G401.6 (cell line): ENCODE measurements at regions not wholly inside any gene's neighbourhood (a gene's known extent, or its start where the extent isn't known, plus 50 kb on each side); places are given as distances from the start of the nearest gene placed in this dataset.
A peak's percentile ranks its signal among the peaks of the same experiment; 100 is the strongest.

Source experiments
- FAIRE-seq: peaks from 2 replicates; lab custom pipeline; 2012; peaks lifted over from hg19 to GRCh38; lab: Jason Lieb, UNC

DNA sequence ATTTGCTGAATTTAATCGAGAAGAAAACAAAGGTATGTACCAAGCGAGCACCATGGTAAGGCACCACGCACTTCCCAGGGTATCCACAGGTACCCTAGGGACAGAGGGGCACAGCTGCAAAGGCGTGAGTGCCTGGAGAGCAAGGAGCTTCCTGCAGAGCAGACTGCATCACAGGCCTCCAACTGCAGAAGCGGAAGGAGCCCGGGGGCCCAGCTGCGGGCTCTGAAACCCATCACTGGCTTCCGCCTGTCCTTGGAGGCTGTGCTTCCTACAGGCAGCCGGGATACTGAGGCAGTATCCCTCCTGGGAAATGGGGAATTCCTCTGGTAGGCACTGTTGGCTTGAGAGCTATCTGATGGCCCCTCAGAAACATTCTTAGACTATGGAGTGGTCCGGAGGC, 217.4 kb upstream of the GMDS start:
- FAIRE-seq: no peak

DNA sequence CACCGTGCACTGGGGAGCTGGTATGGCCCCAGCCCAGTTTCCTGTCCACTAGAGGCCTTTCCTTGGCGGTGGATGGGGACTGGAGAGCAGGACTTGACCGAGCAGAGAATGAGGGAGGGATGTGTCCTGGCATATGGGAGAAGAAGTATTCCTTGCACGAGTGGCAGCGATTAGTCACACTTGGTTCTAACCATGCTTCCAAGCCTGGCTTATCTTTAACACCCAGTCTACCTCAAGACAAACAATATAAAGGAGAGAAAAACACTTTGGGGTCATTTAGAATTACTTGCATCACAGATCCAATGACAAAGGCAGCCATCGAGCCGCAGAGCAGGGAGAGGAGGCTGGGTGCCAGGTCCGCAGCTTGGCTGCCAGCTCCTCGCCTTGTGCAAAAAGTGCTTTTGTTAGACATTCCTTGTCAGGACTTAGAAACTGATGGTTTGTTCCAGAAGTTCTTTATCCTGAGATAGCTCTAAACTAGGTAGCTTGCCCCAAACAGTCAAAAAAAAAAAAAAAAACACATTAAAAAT, 214.9 kb upstream of the GMDS start:
- no peak for FAIRE-seq

DNA sequence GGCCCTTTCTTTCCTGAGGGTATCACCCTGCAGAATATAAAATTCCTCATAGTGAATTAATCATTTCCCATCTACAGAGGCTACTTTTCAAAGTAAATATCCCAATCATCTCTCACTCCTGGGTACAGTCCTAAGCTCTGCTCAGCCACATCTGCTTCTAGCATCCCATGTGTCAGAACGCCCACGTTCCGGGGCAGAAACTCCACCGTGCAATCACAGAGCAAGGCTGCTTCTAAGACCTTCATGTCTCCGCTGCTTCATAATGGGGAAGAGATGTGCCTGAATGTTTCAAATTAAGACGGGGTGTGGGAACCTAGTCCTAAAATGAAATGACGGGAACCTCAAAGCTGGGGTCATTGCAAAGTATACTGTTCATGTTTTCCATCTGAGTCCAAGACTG, 208.8 kb upstream of the GMDS start:
- FAIRE-seq: no peak

DNA sequence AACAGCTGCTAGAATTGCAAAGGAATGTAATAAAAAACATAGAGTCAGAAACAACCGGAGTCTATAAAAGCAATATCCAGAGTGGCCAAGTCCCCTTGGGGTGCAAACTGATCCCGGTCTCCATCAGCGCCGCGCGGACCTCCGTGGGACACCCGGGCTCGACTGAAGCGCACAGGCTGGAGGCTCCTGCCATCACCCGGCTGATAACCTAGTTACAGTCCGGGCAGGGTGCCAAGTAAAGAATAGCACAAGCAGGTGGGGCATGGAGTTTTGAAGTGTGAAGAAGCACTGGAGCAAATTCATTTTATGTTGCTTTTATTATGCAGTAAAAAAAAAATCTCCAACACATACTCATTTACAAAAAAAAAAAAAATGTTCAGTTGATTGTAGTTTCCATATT, 205.1 kb upstream of the GMDS start:
- no peak for FAIRE-seq

DNA sequence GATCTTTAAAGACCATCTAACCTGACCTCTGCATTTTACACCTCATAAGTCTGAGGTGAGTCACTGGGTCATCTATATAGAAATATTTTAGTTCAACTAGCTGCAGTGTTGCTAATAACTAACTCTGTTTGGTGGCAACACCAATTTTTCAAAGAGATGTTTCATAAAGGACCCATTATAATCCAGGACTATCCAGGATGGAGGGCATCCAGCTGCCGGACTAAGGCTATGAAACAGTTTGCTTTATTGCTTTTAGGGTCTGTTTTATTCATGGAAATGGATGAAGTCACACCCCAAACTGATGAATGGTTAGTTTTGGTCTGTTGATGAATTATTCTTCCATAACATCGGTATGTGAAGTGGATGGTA, 204.2 kb upstream of the GMDS start:
- FAIRE-seq: no peak

DNA sequence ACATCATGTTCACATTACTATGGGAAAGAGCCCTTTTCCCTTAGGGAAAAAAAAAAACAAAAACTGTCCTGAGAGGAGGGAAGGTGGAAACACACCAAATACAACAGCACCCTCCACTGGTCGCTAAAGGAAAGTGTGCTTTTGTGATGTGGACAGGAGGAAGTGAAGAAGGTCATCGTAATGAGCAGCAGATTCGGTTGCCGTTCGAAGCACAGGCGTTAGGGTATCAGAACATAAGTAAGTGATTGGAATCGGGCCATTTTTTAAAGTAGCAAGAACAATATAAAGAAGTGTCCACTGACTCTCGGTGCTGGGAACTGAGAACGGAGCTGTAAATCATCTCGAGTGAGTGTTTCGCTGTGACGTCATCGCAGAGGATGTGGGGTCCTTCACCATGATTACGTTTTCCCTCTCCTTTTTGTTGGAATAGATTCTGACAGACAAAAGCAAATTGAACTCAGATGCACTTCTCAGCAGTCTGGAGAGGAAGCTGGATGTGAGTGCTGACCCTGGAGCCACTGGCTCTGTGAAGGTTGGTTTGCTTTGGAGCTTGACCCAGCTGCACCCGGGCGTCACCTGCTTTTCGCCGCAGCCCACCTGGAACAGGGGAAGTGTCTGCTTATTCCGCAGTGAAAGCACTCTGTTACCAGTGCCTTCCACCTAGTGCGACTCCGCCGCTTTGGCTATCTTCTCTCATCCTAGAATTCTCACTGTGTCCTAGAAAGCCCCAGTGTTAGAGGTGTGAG, 203.6 kb upstream of the GMDS start:
- peak; percentile 82 for FAIRE-seq

DNA sequence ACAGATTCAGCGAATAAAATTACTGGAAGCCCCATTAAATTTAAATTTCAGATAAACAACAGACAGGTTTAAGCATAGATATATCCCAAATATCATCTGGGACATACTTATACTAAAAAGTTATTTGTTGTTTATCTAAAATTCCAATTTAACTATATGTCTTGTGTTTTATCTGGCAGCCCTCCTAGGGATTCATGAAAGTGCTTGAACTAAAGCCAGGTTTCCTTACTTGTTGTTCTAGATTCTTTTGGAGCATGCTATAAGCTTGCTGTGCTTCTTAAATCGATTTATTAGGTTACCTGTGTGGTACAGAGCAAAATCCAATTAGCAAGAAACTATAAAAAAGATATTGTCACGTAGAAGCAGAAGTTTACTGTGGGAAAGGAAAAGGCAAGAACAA, 202.5 kb upstream of the GMDS start:
- no peak for FAIRE-seq

DNA sequence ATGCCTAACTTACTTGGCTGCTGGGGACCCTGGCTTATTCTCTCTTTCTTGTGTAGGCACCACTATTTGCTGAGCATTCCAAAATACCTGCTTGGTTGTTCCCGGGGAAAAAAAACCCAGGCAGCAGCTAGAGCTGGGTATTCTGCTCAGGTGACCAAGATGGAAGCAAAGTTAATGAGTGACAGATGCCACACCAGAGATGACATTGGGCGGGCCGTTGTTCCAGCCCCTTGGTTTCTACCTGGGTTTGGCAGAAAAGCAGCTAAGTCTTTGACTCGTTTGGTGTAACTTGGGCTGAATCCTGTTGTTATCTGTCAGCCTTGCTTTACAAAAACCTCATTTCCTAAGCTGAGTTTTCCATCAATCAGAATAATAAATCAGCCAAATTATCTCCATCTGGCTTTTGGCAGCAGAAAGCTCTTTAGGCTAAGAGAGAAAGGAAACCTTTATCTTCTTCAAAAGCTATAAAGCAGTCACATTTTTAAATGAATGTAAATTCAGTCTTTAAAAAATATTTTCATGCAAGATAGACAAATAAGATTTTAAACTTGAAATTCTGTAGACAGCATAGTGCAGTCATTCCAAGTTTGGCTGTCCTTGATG, 202.0 kb upstream of the GMDS start:
- FAIRE-seq: no peak

DNA sequence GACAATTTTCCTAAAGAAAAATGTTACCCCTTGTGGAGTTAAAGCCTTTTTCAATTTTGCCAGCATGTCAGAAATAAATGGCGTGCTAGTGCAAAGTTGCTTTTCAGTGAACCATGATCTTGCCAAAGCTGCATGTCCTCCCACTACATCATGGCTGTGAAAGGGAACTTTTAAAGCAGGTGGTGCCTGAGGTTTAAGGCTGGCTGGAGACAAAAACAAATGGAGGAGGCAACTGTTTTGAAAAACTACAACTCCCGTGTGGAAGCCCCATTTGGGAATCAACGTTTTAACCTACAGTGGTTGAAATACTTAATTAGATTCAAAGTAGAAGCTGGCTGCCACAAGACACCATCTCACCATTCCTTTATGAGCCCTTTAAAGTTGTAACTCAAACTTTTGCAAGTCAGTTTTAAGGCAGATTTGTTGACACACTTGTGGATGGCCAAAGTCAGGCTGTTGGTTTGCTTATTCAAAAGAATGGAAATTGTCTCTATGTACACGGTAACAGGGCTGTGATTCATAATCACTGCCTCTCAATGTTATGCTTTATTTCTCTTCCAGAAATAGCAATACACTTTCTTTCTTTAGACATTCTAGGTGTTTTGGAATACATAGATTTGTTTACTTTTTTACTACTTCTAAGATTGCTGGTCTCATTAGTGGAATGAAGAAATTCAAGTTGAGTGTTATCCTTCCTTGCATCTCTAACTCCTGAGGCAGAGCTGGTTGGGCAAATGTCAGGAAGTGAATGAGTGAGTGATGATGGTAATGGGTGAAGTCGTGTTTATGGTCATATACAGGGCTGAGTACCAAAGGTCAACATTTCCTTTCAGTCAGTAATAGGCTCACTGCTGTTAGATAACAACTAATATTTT, 196.4 kb upstream of the GMDS start:
- no peak for FAIRE-seq

DNA sequence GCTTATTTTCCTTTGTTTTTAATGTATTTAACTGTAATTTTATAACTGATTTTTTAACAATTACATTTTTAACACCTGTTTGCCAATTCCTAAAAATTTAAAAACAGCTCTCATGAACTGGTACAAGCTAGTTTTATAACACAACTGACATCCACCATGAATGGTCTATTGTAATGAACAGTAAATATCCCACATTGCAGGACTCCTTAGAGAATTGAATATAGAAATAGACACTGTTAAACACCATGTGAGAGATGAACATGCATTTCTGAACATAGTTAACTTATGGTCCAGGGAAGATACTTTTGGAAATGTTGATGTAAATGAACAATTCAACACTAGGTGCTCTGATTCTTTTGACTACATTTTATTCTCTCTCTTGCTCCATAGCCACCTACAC, 195.1 kb upstream of the GMDS start:
- no peak for FAIRE-seq

DNA sequence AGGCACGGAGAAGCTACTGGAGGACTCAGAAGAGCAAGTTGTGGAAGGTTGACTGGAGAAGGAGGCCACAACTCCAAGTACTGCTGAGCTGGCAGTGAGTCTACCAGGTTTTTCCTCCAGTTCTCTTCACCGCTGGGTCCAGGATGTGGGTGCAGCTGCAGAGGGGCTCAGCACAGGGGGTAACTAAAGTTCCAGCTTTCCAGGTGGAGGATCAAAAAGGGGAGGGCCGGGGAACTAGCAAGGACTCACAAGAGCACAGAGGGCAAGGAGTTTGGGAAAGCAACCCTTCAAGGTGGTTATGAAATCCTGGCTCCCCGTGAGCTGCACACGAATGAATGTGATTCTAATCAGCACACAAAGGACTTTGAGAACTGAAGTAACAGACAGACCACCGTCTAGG, 194.2 kb upstream of the GMDS start:
- no peak for FAIRE-seq

DNA sequence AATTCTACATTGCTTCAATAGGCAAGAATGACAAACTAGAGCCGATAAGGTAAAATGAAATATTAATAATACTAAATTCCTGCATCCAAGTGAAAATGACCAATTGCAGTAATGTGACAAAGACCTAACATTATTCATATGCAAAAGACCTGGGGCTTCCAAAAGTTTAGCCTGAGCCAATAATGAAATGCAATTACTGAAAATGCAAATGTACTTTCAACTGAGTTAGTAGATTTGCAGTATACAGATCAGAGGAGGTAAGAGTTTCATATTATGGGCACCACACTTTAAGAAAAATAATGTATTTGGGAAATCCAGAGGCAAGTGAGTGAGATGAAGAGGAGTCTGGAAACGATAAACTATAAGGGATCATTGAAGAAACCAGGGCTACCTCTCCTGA, 193.7 kb upstream of the GMDS start:
- no peak for FAIRE-seq

DNA sequence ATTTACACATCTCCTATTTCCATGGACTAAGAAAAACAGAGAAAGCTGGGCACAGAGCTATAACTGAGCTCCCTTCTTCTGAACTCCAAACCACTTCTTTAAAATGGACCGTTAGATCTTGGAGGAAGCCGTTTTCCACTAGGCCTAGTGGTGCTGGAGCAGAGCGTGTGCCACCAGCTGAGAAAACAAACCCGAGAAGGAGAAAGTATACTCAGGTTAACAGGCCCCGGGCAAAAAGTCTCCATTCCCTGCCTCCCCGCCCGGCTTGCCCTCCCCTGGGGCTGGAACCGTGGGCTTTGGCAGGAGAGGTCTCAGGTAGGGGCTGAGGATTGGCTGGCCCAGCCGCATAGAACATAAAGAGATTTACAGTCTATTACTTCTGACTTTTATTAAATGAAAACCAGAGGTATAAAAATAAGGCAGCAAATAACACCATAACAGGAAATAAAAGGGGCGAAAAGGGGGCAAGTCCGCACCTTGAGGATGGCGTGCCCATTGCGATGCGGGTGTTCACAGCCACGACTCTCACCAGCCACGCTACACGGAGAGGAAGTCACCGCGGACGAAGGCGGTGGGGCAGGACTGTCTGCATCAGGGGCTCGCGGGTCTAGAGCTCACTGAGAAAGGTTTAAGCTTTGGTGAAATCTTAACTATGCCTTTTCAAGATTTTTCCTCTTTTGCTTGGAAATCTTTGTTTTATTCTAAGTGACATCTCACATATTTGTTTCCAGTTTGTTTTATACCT, 191.2 kb upstream of the GMDS start:
- no peak for FAIRE-seq

DNA sequence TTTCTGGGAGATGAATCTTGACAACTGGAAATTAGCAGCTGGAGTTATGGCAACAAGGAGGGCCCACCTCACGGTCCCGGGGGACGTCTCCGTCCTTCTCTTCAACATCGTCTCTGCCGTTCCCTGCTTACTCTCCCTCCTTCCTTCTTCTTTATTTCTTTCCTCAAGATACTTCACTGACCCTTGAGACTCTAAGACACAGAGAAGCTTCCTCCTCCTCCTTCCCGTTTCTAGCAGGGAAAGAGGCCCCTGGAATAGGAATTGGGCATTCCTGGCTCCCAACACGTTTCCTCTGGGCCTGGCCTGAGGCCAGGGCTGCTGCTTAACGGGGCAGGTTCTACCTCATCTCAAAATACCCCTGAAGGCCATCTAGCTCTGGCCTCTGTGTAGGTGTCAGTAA, 189.9 kb upstream of the GMDS start:
- FAIRE-seq: no peak

DNA sequence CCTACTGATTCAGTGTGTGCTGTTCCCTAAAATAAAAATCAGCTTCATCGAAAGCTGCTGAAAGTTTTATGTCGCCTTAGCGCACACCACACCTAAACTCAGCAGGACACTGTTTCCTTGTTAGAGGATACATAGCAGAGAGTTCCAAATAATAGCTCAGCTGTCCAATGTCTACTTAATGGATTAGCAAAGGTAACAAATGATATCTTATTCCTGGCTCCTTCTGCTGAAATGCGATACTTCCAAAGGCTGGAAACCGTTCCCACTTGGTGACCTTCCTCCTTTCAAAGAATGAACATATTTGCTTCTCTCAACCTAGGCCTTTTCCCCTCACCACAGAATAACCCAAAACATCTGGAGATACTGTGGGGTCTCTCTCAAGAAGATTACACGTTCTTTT, 189.5 kb upstream of the GMDS start:
- no peak for FAIRE-seq

DNA sequence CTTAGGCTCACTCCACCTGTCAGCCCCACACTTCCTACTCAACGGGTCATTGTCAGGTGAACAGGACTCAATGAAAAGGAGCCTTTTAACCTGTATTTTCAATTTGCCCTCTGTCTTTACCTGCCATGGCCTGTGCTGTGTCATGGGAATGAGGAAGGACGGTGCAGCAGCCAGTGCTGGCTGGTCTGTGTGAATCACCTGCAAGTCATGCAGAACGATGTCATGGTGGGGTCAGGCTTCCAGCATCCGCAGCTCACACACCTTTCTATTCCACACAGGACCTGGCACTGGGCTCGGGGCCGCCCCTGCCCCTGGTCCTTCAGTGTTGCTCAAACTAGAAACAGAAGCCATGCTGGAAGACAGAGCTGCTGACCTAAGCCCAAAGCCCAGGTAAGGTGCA, 188.7 kb upstream of the GMDS start:
- no peak for FAIRE-seq

DNA sequence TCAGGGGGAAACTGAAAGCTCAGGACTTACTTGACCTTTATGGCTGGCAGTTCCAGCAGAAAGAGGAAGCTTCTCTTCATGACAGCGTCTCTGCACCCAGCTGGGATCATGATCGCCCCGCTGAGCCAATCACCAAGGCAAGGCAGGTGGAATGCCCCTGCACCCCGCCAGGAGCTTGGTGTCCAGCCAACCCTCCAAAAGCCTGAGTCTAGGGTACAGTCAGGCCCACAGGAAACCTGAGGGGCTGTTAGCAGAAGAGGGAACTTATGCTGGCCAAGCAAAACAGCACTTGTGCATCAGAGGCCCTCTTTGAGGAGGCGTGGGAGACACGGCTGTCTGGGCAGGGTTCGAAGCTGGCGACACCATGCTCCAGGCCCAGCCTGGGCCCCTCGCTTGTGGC, 188.3 kb upstream of the GMDS start:
- no peak for FAIRE-seq

DNA sequence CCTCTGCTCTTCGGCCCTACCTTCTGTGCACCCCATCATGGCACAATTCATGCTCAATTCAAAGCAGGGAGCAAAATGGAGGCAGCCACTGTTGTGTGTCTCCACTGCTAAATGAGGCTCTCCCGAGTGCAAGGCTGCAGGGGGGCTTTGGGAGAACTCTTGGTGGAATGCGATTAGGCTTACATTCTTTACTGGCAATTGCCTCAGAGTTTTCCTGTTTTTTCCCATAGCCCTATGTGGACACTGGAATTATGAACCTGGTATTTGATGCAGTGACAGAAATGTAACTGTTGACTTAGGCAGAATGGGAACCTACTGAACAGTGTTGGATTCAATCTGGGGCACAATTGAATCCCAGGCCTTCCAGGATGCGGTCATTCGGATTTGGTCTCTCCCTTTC, 187.9 kb upstream of the GMDS start:
- no peak for FAIRE-seq

DNA sequence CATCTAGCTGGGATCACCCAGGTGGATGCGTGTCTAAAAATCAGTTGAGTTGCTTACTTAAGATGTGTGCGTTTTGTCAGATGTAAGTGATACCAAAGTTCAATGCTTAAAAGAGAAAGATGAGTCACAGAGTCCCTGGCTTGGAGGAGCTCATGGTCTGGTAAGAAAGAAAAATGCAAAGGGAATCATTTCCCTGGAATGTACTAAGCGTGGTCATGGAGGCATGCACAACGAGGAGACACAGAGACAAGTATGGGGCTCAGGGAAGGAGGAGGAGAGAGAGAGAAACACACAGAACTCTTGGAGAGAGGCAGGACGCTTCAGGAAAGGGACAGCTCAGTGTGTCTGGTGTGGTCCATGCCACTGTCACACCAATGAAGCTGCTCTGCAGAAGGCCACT, 186.9 kb upstream of the GMDS start:
- FAIRE-seq: no peak

DNA sequence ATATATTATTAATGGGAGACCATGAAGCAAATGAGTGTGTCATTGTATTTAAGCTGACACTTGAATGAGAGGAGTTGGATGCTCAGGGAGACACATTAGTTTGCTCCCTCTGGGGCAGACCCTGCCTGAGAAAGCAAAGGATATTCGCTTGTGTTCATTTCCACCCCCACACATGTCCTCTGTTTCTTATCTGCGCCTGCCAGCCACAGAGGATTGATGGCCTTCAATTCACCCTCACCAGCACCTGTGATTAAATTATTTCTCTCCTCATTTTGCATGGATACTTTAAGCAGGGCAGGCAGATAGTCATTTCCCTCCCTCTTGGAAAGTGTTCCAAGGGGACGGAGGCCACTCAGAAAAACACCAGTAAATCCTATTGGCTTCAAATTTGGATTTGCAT, 185.2 kb upstream of the GMDS start:
- no peak for FAIRE-seq

DNA sequence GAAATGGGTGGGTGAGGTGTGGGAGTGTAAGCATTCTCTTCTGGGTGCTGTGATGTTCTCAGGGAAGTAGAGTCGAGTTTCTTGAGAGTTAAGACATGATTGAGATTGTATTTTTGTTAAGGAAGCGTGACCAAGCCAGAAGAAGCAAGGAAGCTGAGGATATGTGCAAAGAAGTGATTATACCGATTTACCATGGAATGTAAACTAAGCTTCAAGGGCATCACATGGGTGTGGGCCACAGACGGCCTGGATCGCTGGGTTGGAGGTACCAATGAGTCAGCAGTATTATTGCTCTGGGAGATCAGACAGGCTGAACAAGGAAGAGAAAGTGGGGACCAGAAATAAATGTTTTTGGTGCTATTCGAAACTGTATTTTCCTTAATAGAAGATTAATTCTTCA, 184.1 kb upstream of the GMDS start:
- FAIRE-seq: no peak

DNA sequence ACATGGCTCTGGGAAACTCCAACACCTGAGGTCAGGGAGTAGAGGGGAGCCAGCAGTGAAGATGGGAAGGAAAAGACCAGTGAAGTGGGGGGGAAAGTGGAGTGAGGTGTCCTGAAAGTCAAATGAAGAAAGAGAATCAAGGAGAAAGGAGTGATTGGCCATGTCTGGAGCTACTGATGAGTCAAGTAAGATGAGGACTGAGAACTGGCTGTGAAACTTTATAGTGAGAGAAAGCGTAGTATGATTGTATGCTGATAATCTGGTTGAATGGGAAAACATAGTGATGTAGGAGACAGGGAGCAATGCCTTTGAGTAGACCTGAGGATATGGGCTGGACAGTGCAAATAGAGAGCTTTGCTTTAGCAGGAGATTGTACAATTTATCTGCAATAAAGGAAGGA, 183.6 kb upstream of the GMDS start:
- no peak for FAIRE-seq
